ENCODE measurements at regions not wholly inside any gene's neighbourhood (a gene's known extent, or its start where the extent isn't known, plus 50 kb on each side); places are given as distances from the start of the nearest gene placed in this dataset.

DNA sequence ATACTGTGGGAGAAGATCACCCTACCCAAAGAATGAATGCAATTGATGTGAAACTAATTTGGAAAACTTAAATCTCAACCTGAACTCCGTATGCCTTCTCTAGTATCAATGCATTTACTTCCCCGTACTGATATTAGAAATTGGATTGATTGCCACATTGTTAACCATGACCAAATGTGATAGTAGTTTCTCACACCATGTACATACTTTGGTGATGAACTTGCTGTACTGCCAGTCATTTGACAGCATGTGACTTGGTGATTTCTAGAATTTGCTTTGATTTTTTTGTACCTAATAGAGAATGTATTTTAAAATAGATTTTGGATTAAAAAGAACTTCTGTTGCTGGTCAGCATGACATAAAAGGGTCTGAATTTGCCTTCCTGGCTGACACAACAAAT is 579.8 kb upstream of the TMEM132C start:
- DNase-seq (ENCODE audit: low read depth in 1 of 2, low spot score in 1 of 2): no peak
- Histone ChIP-seq H3K9me3 (ENCODE audit: low read depth) (no peaks in the 10 kb centered on the region), H3K36me3 (no peaks in the 10 kb centered on the region), H3K4me1 (ENCODE audit: low read depth) (no peaks in the 10 kb centered on the region), H3K4me3 (no peak overlapping the region), H3K27ac (no peak overlapping the region), H3K27me3 (no peaks in the 10 kb centered on the region)
- TF ChIP-seq, protein P1, sequence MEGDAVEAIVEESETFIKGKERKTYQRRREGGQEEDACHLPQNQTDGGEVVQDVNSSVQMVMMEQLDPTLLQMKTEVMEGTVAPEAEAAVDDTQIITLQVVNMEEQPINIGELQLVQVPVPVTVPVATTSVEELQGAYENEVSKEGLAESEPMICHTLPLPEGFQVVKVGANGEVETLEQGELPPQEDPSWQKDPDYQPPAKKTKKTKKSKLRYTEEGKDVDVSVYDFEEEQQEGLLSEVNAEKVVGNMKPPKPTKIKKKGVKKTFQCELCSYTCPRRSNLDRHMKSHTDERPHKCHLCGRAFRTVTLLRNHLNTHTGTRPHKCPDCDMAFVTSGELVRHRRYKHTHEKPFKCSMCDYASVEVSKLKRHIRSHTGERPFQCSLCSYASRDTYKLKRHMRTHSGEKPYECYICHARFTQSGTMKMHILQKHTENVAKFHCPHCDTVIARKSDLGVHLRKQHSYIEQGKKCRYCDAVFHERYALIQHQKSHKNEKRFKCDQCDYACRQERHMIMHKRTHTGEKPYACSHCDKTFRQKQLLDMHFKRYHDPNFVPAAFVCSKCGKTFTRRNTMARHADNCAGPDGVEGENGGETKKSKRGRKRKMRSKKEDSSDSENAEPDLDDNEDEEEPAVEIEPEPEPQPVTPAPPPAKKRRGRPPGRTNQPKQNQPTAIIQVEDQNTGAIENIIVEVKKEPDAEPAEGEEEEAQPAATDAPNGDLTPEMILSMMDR (IDR thresholded peaks at IDR 0.05; ENCODE audit: low read depth, low read length): no peak

DNA sequence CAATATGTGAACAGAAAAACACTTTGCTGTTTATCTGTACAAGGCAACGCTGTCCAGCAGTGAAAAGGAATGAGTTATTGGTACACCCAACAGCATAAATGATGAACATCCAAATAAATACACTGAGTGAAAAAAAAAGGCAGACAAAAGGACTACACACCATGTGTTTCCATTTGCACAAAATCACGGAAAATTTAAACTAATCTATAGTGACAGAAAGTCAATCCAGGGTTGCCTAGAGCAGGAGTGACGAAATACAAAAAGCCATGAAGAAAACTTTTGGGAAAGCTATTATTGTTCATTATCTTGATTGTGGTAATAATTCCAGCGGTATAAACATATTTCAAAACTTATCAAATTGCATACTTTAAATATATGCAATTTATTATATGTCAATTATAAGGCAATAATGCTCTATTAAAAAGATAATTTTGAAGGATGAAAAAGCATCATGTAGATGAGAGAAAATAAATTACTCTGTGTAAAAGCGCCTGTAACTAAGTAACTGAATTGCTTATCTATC is 578.0 kb upstream of the TMEM132C start:
- DNase-seq (ENCODE audit: low read depth in 1 of 2, low spot score in 1 of 2): no peak
- Histone ChIP-seq H3K27ac (no peak overlapping the region), H3K4me1 (ENCODE audit: low read depth) (no peaks in the 10 kb centered on the region), H3K9me3 (ENCODE audit: low read depth) (no peaks in the 10 kb centered on the region), H3K27me3 (no peaks in the 10 kb centered on the region), H3K36me3 (no peaks in the 10 kb centered on the region), H3K4me3 (no peak overlapping the region)
- TF ChIP-seq, protein P1 (IDR thresholded peaks at IDR 0.05; ENCODE audit: low read depth, low read length): no peak

DNA sequence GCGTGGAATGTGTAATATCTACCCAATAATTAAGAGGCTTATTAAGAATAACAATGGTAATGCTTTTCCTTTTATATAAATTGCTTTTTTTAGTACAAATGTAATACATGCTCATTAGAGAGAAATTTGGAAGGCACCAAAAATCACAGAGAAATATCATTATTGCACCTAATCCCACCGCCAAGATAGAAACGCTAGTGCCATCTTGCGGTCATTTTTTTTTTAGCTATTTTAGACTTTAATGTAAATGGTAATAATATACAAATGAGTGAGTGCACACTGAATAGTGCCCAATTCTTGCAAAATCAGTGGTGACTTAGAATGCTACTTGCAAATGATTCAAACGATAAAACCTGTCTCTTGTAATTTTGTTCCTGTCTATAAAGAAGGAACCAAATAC is 576.8 kb upstream of the TMEM132C start:
- Histone ChIP-seq H3K27me3 (no peaks in the 10 kb centered on the region), H3K27ac (no peak overlapping the region), H3K9me3 (ENCODE audit: low read depth) (no peaks in the 10 kb centered on the region), H3K4me1 (ENCODE audit: low read depth) (no peaks in the 10 kb centered on the region), H3K4me3 (no peak overlapping the region), H3K36me3 (no peaks in the 10 kb centered on the region)
- peak in 1 of 2 donors; percentile 13 for DNase-seq (ENCODE audit: low read depth in 1 of 2, low spot score in 1 of 2)
- TF ChIP-seq, protein P1 (IDR thresholded peaks at IDR 0.05; ENCODE audit: low read depth, low read length): no peak

DNA sequence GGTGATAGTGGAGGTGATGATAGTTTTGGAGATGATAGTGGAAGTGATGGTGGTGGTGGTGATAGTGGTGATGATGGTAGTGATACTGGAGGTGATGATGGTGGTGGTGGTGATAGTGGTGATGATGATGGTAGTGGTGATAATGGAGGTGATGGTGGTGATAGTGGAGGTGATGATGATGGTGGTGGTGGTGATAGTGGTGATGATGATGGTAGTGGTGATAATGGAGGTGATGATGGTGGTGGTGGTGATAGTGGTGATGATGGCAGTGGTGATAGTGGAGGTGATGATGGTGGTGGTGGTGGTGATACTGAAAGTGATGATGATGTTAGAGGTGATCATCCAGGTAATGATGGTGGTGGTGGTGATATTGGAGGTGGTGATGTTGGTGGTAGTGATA is 570.0 kb upstream of the TMEM132C start:
- H3K9me3 ChIP-seq (ENCODE audit: low read depth): no peaks in the 10 kb centered on the region
- H3K27ac ChIP-seq: no peak overlapping the region
- TF ChIP-seq, protein P1 (IDR thresholded peaks at IDR 0.05; ENCODE audit: low read depth, low read length): no peak
- H3K4me1 ChIP-seq (ENCODE audit: low read depth): no peaks in the 10 kb centered on the region
- H3K4me3 ChIP-seq: no peak overlapping the region
- peaks cover 4% of the 10 kb centered on the region for H3K27me3 ChIP-seq
- H3K36me3 ChIP-seq: no peaks in the 10 kb centered on the region
- no peak for DNase-seq (ENCODE audit: low read depth in 1 of 2, low spot score in 1 of 2)

DNA sequence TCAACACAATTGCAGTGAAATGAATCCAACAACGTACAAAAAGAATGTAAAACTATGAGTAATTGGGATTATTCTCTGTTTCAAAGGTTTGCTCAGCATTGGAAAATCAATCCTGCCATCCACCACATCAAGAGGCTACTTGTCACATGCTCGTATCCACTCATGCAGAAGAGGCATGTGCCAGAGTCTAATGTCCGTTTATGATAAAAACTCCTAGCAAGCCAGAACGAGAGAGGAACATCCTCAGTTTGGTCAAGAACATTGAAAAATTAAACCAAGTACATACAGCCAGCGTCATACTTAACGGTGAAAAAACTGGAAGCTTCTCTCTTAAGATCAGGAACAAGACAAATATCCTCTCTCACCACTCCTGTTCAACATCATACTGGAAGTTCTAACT is 563.9 kb upstream of the TMEM132C start:
- no peaks in the 10 kb centered on the region for H3K36me3 ChIP-seq

More for the DNA sequence above, 563.9 kb upstream of the TMEM132C start:
- TF ChIP-seq, protein P1 (IDR thresholded peaks at IDR 0.05; ENCODE audit: low read depth, low read length): no peak
- Histone ChIP-seq H3K27ac (no peak overlapping the region), H3K4me3 (no peak overlapping the region), H3K9me3 (ENCODE audit: low read depth) (no peaks in the 10 kb centered on the region), H3K4me1 (ENCODE audit: low read depth) (no peaks in the 10 kb centered on the region), H3K27me3 (peaks cover 15% of the 10 kb centered on the region)
- DNase-seq (ENCODE audit: low read depth in 1 of 2, low spot score in 1 of 2): no peak
